ENCODE measurements at regions not wholly inside any gene's neighbourhood (a gene's known extent, or its start where the extent isn't known, plus 50 kb on each side); places are given as distances from the start of the nearest gene placed in this dataset.
A peak's percentile ranks its signal among the peaks of the same experiment; 100 is the strongest.
"Not testable (repeated sequence)": the region's sequence is repeated elsewhere in the genome, so short reads cannot be mapped to it uniquely, and the experiment has no call there.

- no peak for ATAC-seq (replicated peaks)
Measured at GRCh38 chr13:22789916-22790315, 390.9 kb upstream of the SGCG start.

GRCh38 chr13:22793598-22794134, 387.1 kb upstream of the SGCG start:
- H3K9me3 Mint-ChIP-seq = no peaks in the 10 kb centered on the region
- no peak overlapping the region for H3K4me3 Mint-ChIP-seq
- no peak for ATAC-seq (replicated peaks)
- H3K27ac Mint-ChIP-seq = no peak overlapping the region
- H3K27me3 Mint-ChIP-seq = peaks cover 0 to 2% of the 10 kb centered on the region in 2 donors
- DNase-seq = no peak
- H3K36me3 Mint-ChIP-seq = no peaks in the 10 kb centered on the region
- no peaks in the 10 kb centered on the region for H3K4me1 Mint-ChIP-seq

More at GRCh38 chr13:22789916-22790315, 390.9 kb upstream of the SGCG start:
- Mint-ChIP-seq H3K36me3 (no peaks in the 10 kb centered on the region), H3K4me3 (no peak overlapping the region), H3K9me3 (no peaks in the 10 kb centered on the region), H3K27ac (no peak overlapping the region), H3K4me1 (no peaks in the 10 kb centered on the region), H3K27me3 (no peaks in the 10 kb centered on the region)
- DNase-seq = no peak

- no peak for DNase-seq
- H3K27me3 Mint-ChIP-seq = peaks cover 5 to 7% of the 10 kb centered on the region in 2 donors
- peak in 1 of 2 donors; percentile 50 for ATAC-seq (replicated peaks)
- no peak overlapping the region for H3K27ac Mint-ChIP-seq
- H3K36me3 Mint-ChIP-seq = no peaks in the 10 kb centered on the region
- peaks cover 0 to 3% of the 10 kb centered on the region in 2 donors for H3K9me3 Mint-ChIP-seq
- no peak overlapping the region for H3K4me3 Mint-ChIP-seq
- peaks cover 0 to 2% of the 10 kb centered on the region in 2 donors for H3K4me1 Mint-ChIP-seq
Measured at GRCh38 chr13:22800526-22801401, 380.0 kb upstream of the SGCG start.

- H3K27ac Mint-ChIP-seq = no peak overlapping the region
- no peak overlapping the region for H3K4me3 Mint-ChIP-seq
- DNase-seq = no peak
- H3K9me3 Mint-ChIP-seq = peaks cover 0 to 3% of the 10 kb centered on the region in 2 donors
- no peaks in the 10 kb centered on the region for H3K36me3 Mint-ChIP-seq
- H3K27me3 Mint-ChIP-seq = peaks cover 5 to 7% of the 10 kb centered on the region in 2 donors
- H3K4me1 Mint-ChIP-seq = peaks cover 0 to 2% of the 10 kb centered on the region in 2 donors
- ATAC-seq (replicated peaks) = no peak
Measured at GRCh38 chr13:22801402-22802003, 379.3 kb upstream of the SGCG start.

- DNase-seq (no peak), ATAC-seq (replicated peaks) (no peak)
- no peaks in the 10 kb centered on the region for H3K36me3 Mint-ChIP-seq
- H3K4me3 Mint-ChIP-seq = no peak overlapping the region
- no peaks in the 10 kb centered on the region for H3K4me1 Mint-ChIP-seq
- H3K9me3 Mint-ChIP-seq = peaks cover 0 to 6% of the 10 kb centered on the region in 2 donors
- H3K27me3 Mint-ChIP-seq = no peaks in the 10 kb centered on the region
- no peak overlapping the region for H3K27ac Mint-ChIP-seq
Measured at GRCh38 chr13:22812793-22813192, 368.0 kb upstream of the SGCG start.

GRCh38 chr13:22813531-22814377, 367.0 kb upstream of the SGCG start:
- not testable (repeated sequence) for H3K27me3 Mint-ChIP-seq; H3K36me3 Mint-ChIP-seq; H3K4me3 Mint-ChIP-seq; DNase-seq; H3K9me3 Mint-ChIP-seq; H3K4me1 Mint-ChIP-seq; ATAC-seq (replicated peaks); H3K27ac Mint-ChIP-seq

GRCh38 chr13:22814433-22814832, 366.3 kb upstream of the SGCG start:
- H3K36me3 Mint-ChIP-seq; ATAC-seq (replicated peaks); H3K4me3 Mint-ChIP-seq; DNase-seq; H3K4me1 Mint-ChIP-seq; H3K27ac Mint-ChIP-seq; H3K9me3 Mint-ChIP-seq; H3K27me3 Mint-ChIP-seq: not testable (repeated sequence)

- Mint-ChIP-seq H3K4me1 (no peaks in the 10 kb centered on the region), H3K27ac (no peak overlapping the region), H3K9me3 (peaks cover 0 to 2% of the 10 kb centered on the region in 2 donors), H3K4me3 (no peak overlapping the region), H3K36me3 (no peaks in the 10 kb centered on the region), H3K27me3 (no peaks in the 10 kb centered on the region)
- DNase-seq = no peak
- no peak for ATAC-seq (replicated peaks)
Measured at GRCh38 chr13:22821589-22821988, 359.2 kb upstream of the SGCG start.

- Mint-ChIP-seq H3K4me3 (no peak overlapping the region), H3K36me3 (no peaks in the 10 kb centered on the region)
Measured at GRCh38 chr13:22825186-22825585, 355.6 kb upstream of the SGCG start.

GRCh38 chr13:22828081-22828480, 352.7 kb upstream of the SGCG start:
- DNase-seq (no peak), ATAC-seq (replicated peaks) (no peak)
- H3K27ac Mint-ChIP-seq = no peak overlapping the region
- H3K4me1 Mint-ChIP-seq = no peaks in the 10 kb centered on the region
- no peaks in the 10 kb centered on the region for H3K27me3 Mint-ChIP-seq
- H3K4me3 Mint-ChIP-seq = no peak overlapping the region
- H3K36me3 Mint-ChIP-seq = no peaks in the 10 kb centered on the region
- H3K9me3 Mint-ChIP-seq = no peaks in the 10 kb centered on the region

More at GRCh38 chr13:22825186-22825585, 355.6 kb upstream of the SGCG start:
- Mint-ChIP-seq H3K4me1 (no peaks in the 10 kb centered on the region), H3K27me3 (no peaks in the 10 kb centered on the region), H3K9me3 (peaks cover 0 to under 1% of the 10 kb centered on the region in 2 donors), H3K27ac (no peak overlapping the region)
- no peak for DNase-seq
- no peak for ATAC-seq (replicated peaks)

- ATAC-seq (replicated peaks) (no peak), DNase-seq (no peak)
- peaks cover 0 to 4% of the 10 kb centered on the region in 2 donors for H3K4me1 Mint-ChIP-seq
- H3K4me3 Mint-ChIP-seq = no peak overlapping the region
- H3K36me3 Mint-ChIP-seq = no peaks in the 10 kb centered on the region
- peaks cover 0 to 6% of the 10 kb centered on the region in 2 donors for H3K27me3 Mint-ChIP-seq
- H3K9me3 Mint-ChIP-seq = no peaks in the 10 kb centered on the region
- H3K27ac Mint-ChIP-seq = no peak overlapping the region
Measured at GRCh38 chr13:22836475-22836874, 344.3 kb upstream of the SGCG start.

GRCh38 chr13:22837980-22838647, 342.7 kb upstream of the SGCG start:
- H3K27ac Mint-ChIP-seq = no peak overlapping the region
- H3K4me1 Mint-ChIP-seq = peaks cover 0 to 4% of the 10 kb centered on the region in 2 donors
- no peaks in the 10 kb centered on the region for H3K36me3 Mint-ChIP-seq
- ATAC-seq (replicated peaks) (no peak), DNase-seq (no peak)
- H3K27me3 Mint-ChIP-seq = peaks cover 0 to 6% of the 10 kb centered on the region in 2 donors
- H3K4me3 Mint-ChIP-seq = no peak overlapping the region
- no peaks in the 10 kb centered on the region for H3K9me3 Mint-ChIP-seq

GRCh38 chr13:22839603-22840530, 340.9 kb upstream of the SGCG start:
- no peak overlapping the region for H3K4me3 Mint-ChIP-seq
- H3K4me1 Mint-ChIP-seq = peaks cover 0 to 4% of the 10 kb centered on the region in 2 donors
- H3K36me3 Mint-ChIP-seq = no peaks in the 10 kb centered on the region
- ATAC-seq (replicated peaks) (no peak), DNase-seq (no peak)
- H3K9me3 Mint-ChIP-seq = no peaks in the 10 kb centered on the region
- no peak overlapping the region for H3K27ac Mint-ChIP-seq
- H3K27me3 Mint-ChIP-seq = peaks cover 0 to 6% of the 10 kb centered on the region in 2 donors

Measured in stimulated activated naive B cell treated with anti-CD40 and anti-IgM and Interleukin-4, amounts not matched to agents 10 μg/mL and 1 μg/mL and 100 μg/mL, for 72 hours (primary cell).